ENCODE measurements at regions not wholly inside any gene's neighbourhood (a gene's known extent, or its start where the extent isn't known, plus 50 kb on each side); places are given as distances from the start of the nearest gene placed in this dataset.

DNA sequence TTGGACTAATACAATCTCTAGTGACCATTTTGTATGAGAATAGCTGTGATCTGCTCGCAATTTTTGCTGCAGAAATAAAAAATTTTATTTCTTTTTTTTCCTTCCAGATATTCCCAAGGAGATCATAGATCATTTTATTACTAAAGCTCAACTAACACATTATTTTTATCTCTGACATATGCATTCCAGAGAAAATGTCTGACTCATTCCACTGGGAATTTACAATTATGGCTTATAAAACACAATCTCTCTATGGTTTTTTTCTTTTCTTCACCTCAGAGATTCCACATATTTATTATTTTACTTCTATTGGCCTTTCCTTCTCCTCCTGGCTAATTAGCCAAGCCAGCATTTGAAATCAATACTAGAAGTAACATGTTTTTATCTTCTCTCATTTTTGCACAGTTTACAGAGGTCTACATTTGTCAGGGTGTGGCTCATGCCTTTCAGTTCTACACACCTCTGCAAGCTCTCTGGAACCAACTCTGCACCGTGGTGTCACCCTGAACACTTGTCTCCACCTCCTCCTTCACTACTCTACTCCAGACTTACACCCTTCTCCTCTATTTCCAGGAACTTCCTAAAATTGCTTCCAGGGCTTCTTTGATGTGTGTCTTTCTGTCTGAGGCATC lies 59.8 kb upstream of the GPM6A start:
- no peak for DNase-seq (ENCODE audit: low read depth)

DNA sequence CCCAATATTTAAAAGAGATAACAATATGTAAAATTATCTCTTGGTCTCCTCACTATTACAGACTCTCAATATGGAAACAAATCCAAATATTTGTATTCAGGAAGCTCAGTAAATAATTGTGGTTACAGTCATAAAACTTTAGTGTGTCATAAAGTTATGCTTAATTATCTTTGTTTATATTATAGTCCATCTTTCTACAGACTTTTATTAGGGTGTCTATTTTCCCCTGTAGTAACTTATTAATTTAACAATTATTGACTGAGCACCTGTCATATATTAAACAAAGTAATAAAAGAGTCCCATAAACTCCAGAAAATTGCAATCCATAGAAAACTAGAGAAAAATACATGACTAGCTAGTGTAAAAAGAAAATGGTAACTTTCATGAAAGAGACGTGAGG lies 61.6 kb upstream of the GPM6A start:
- DNase-seq (ENCODE audit: low read depth): no peak

DNA sequence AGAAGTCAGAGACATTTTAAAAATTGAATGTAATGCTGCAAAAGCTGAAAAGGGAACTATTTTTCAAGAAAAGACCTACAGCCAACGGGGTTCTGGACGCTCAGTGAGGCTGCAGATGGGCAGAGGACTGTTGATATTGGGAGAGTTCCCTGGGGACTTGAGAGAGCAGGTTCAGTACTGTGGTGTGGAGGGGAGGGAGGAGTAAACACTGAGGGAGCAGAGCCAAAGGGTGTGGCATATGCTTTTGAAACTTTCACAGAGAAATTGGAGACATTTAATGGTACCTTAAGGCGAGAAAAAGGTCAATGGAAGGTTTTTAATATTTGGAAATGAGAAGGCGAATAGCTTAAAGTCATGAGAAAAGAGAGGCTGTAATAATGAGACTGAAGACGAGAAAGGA lies 62.2 kb upstream of the GPM6A start:
- DNase-seq (ENCODE audit: low read depth): no peak

DNA sequence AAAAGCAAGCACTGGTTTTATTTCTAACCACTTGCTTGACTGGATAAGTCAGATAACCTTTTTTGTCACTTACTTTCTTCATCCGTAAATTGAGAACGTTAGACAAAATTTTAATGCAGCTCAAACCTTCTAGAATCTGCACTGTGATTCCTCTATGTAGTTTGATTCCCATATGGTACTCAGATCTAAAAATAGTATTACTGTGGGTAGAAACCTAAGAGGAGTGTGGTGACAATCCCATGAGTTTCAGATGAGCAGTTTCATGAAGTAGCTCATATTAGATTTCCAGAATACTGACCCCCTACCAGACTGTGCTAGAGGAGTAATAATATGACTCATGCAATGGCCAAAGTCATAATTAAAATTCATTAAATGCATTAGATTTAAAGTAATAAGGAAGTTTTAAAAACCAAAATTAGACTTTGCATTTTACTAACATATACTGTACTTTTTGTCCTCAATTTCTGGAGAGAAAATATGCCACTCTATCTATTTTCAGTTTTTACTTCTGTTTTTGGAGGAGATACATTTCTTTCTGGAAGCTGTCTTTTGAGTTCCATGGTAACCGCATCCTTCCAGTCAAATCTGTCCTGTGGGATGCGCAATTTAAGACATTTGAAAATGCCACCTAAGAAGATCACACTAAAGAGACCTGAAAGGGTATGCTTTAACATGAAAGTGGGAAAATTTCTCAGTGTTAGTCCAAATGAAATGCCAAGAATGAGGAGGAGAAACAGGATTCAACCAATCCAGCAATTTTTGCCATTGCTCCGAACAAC lies 64.1 kb upstream of the GPM6A start:
- no peak for DNase-seq (ENCODE audit: low read depth)

DNA sequence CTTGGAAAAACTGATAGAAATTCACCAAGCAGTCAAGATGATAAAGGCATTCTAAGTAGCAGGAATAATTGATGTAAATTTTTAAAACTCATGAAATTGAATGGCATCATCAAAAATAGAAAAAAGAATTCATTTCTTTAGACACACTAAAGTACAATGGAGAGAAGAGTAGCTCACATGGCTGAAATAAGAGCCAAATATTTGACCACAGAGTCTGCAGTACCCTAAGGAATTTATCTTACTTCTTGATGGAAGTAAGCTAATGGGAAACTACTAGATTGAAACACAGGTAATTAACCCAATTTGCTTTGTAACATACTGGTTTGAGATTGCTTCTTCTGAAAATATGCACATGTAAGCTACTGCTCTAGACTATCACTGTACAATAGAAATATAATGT lies 70.8 kb upstream of the GPM6A start:
- DNase-seq (ENCODE audit: low read depth): no peak

DNA sequence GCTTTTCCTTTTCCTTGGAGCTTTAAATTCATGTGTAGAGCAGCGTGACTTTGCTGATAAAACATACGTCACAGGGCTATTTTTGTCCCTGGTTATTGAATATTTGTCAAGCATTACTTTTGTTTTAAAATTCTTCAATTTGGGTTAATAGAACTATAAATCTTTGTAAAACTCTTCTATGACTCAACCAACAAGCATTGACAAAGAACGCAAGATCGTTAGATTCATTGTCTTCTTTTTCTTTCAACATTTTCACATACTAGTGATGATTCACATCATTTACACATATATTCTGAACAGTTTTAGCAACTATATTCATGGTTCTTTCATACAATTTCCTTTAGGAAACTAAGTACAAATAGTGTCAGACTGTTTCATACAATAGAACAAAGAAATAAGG lies 72.0 kb upstream of the GPM6A start:
- no peak for DNase-seq (ENCODE audit: low read depth)

DNA sequence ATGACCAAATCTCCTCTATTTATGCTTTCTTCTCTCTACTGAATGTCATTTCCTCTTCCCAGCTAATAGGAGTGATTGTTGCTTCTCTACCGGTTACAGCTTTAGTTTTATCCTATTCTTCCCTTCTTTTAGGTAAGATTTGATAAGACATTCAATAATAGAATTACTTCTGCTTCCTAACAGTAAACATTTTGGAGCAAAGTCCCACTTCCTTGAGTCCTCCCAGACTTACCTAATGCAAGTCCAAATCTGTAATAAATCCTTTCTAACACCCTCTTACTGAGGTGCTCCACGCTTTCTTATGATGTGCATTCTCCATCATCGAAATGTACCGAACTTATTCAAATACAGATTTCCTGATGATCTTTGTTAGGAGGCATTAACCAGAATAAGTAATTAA lies 79.2 kb upstream of the GPM6A start:
- DNase-seq (ENCODE audit: low read depth): no peak

DNA sequence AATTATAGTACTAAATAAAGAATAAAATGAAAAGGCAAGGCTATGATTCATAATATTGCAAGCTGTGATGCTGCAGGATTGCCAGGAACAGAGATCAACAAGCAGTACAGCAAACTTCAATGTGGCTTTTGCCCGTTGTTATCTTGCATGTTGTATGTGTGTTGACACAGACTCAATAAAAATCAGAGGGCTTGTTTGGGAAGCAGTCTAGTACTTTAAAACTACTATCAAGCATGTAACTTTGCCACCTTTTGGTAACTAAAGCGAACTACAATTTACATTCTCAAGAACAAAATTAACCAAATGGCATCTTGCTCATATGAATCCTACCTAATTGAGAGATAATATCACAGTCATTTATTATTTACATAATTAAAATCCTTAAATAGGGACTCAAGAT lies 79.8 kb upstream of the GPM6A start:
- peak; percentile 4 for DNase-seq (ENCODE audit: low read depth)

DNA sequence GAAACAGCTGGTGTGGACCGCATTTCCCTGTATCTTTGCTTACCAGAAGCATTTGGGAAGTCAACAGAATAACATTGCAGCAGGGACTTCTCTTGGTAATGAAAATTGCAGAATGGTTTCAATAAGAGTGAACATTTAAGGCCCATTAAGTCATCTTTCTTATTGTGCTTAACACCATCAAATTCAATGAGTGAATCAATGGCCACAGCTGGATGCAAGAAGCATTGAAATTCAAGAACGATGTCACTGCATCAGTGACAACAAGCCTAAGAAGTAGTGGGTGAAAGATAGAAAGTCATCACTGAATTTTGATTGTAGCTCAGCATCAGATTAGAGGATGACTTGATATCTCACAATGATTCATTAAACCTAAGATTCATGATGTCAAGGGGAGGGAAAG lies 93.9 kb upstream of the GPM6A start:
- DNase-seq (ENCODE audit: low read depth): no peak

DNA sequence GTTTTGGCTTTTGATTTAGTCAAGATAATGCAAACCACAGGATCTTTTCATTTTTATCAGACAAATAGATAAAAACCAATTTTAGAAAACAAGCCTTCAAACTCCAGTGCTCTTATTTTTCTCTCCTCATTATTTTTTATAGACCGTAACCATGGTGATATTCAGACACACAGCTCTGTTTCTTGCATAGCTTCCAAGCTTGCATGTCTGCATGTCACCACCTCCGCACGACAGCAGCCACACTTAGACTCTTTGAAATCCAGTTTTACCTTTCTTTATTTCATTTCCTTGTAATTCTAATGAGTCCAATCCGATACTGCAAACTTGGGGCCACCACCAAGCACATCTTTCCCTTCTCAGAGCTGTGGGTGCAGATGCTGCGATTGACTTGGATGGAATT lies 94.3 kb upstream of the GPM6A start:
- no peak for DNase-seq (ENCODE audit: low read depth)

DNA sequence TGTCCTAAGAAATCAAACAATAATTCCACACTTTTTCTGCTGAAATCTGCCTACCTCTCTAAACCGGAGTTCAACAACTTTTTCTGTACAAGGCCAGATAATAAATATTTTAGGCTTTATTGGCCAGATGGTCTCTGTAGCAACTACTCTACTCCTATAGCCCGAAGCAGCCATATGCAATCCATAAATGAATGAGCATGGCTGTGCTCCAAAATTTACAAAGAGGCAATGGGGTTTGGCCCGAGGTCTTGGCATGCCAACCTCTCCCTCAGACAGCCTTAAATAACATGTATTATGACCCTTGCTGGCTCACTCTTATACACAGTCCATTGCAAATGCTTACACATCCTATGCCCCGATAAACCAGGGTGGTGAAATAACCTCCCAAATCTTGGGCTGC lies 98.6 kb upstream of the GPM6A start:
- DNase-seq (ENCODE audit: low read depth): no peak

DNA sequence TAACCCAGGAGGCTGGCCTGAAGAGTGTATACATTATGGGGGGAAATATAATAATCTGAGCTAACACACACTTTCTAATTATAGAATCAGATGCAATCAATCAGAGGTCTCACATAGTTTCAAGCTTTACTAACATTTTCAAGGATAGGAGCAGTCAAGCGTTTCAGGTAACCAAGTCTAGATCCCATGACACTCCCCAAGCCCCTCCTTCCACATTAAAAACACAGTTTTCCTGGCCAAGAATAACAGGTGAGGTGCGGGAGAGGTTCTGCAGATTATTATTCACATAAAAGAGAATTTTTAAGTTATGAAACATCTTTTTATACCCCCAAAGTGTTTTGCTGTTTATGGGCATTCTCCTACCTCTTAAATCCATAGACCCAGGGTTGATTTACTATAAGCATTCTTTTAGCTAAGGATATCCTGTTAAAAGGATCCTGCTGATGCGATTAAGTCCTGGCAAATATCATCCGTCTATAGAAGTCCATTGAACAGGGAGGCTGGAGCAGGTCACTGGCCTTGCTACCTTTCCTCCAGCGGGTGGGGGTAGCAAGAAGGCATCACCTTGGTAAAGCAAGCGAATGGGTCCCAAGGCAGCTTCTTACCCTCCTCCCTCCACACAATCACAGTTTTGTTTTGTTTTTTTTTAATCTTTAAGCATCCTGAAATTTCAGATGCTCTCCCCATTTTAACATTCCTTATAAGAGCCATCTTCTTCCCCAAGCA lies 104.7 kb upstream of the GPM6A start:
- no peak for DNase-seq (ENCODE audit: low read depth)

DNA sequence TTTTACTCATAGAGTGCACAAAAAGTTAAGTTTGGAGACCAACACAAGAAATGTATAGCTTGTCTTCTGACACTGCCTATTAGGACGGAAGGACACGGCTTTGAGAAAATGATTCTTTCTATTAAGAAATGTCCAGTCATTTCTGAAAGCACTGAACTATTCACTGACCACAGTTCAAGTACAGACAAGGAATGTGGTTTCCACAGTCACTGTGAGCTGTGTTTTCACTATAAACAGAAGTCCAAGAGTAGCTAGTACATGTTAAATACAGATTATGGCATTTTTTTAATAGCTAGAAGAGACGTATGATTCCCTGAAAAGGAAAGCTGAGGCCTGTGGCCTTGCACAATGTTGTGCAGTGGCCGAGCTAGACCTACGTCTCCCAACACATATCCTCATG lies 115.1 kb upstream of the GPM6A start:
- DNase-seq (ENCODE audit: low read depth): no peak

DNA sequence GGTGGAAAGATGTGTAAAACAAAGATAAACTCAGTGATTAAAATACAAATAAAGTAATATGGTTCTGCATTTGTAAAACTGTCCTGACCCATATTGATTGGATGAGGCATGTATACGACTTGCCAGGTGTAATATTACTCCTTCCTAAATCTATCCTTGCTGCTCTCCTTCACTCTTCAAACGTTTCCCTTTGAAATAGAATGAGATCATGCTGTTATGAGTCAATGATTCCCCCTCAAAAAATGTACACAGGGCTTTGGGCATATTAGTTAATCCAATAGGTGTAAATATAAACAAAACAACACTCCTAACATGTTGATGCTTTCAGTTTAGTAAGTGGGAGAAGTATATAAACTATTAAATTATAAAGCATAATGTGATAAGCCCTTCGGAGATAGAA lies 117.4 kb upstream of the GPM6A start:
- no peak for DNase-seq (ENCODE audit: low read depth)

DNA sequence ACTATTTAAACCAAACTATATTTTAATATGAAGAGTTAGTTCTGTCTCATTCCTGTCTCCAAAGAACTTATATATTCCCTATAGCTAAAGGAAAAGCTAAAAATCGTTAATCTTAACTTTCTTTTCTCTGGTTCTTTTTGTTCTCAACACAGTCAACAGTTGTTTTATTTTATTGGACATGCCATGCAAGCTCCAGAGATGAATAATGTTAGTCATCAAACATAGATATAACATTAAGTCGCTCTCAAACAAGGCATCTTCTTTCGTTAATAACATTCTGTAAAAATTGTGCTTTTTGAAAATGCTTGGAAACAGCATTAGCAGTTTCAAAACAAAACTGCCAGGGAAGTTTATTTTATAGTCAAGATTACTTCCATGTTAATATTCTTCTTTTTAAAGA lies 117.9 kb upstream of the GPM6A start:
- DNase-seq (ENCODE audit: low read depth): no peak

DNA sequence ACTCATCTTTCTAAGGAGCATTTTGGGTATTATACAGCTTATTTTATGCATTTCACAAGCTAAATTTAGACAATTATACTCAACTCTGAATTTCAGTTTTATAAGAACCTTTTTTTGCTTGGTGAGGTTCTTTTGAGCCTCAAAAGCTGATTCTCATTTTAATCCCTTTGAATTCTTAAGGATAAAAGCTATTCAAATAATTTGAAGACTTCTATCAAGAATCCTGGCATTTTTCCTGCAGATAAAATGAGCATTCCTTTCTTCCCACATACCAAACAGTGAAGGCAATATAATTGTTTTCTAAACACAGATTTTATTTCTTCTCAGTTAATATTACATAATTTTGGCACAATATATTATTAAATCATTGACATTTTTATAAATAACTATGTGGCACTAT lies 118.4 kb upstream of the GPM6A start:
- no peak for DNase-seq (ENCODE audit: low read depth)

DNA sequence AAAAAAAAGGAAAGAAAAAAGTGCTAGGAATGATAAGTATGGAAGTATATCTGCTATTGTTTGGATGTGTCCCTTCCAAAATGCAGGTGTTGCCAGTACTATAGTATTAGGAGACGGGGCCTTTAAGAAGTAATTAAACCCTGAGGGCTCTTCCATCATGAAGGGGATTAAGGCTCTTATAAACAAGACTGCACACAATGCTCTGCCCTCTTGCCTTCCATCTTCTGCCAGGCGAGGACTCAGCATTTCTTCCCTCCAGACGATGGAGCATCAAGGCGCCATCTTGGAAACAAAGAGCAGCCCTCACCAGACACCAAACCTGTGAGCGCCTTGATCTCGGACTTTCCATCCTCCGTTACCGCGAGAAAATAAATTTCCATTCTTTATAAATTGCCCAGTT lies 120.1 kb upstream of the GPM6A start:
- DNase-seq (ENCODE audit: low read depth): no peak

DNA sequence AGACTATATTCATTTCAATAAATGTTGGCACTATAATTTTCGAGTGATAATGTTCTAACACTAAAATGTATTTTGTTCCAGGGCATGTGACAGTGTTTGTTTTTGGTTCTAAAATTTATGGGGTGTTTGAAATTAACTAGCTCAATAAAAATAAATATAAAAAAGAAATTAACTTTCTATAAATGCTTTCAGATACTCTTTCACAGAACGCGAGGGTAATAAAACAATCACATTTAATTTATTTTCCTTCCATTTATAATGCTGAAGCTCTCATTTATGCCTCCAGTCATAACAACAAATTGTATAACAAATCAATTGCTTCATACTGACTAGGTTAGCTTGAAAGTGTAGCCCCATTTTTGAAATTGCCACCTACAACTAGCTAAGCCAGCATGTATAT lies 122.4 kb upstream of the GPM6A start:
- DNase-seq (ENCODE audit: low read depth): no peak

DNA sequence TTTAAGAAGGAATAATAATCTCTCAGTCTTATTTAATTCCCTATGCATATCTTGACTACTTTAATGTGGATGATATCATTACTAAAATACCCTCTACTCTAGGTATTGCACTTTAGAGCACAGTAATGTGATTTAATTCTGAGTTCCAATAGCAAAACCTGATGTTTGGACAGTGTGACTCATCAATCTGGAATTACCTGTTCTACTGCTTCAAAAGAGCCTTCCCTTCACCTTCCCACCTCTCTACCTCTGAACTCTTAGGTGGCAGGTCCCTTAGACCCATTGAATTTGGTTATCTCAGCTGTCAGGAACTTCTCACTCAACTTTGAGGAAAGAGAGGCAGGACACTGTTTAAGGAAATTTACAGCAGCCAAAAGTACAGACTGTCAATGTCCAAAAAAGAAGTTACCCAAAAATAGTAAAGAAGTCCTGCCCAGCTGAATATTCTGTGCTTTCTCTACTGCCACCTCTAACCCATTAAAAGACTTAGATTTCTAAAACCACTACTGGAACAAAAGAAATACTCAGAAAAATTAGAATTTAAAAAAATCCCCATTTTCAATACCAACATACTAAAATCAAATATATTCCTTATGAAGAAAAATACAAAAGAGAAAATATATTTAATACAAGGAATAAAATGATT lies 123.1 kb upstream of the GPM6A start:
- no peak for DNase-seq (ENCODE audit: low read depth)

DNA sequence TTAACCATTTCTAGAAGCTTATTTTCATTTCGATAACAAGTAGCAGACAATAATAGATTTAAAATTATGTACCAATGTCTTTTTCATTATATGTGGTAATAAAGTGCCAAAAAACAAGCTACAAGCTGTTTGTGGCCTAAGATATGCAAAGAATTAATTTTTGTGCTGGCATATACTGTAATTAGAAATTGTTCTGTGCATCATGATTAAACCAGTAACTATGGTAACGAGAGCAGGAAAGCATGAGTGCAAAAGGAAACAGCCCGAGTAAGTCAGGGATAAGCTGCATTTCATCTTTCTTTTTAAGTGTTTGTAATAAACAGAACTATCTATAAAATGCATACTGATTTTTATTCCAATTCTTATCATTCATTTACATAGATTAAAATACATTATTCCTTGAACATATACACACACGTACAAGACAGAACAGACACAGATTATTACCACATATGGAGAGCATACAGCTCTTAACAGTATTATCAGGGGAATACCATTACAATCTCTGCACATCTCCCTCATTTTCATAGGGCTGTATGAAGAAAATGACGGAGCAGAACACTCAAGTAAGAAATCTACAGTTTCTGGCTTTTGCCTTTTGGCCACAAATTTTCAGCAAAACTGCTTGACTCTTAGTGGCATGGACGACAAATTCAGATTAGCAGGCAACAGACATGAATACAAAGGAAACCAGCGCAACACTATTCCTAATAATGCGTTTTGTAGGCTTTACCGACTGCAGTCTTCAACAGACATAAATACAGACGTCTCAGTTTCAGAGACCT lies 121.3 kb upstream of the WDR17 start:
- no peak for DNase-seq (ENCODE audit: low read depth)

DNA sequence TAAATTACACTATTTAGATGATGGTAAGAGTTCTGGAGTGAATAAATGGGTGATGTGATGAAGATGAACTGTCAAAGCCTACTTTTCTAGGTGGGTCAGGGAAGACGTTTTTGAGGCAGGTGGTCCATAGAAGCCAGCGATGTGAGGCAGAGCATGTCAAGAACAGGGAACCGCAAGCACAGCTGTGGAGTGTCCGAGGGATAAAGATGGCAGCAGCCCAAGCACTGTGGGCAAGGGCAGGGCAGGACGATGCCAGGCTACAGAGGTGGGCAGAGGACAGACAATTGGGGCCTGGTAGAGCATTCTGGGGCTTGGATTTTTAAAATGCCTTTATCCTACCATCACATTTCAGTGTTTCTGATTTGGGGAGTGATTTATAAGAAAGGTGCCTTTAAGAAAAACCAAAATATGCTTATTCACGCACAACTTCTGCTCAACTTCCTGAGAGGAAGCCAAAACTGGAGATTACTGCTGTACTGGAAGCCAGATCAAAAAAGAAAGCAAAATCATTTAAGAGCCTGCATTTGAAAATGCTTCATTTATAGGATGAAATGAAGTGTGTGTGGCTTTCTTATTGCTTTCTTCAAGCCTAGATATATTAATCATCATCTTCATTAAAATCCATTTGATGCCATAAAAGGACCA lies 119.0 kb upstream of the WDR17 start:
- DNase-seq (ENCODE audit: low read depth): no peak

All from stromal cell of bone marrow (primary cell).